Spleen (tissue), 11 donors: ENCODE measurements at regions not wholly inside any gene's neighbourhood (a gene's known extent, or its start where the extent isn't known, plus 50 kb on each side); places are given as distances from the start of the nearest gene placed in this dataset.

Experiments
- DNase-seq: peaks from one replicate; pipeline ENCODE4 v3.0.0-alpha.2; 2020
- H3K27ac ChIP-seq, 8 donors: fragments of 200-600 bp; sonication (generic) in 7 of 8; 1 replicate in 4 of 8; 2 replicates in 4 of 8; pipeline versions ENCODE4 v1.5.0 to v1.8.0; 2016 to 2021; ENCODE audit warnings: inconsistent platforms in 4 of 8, mild to moderate bottlenecking in 4 of 8, moderate library complexity in 1 of 8
- H3K27me3 ChIP-seq, 7 donors: fragments of 200-600 bp; sonication (generic) in 6 of 7; replicated peaks in 1 of 7; 1 replicate in 4 of 7; 2 replicates in 3 of 7; pipeline versions ENCODE4 v1.5.0 to v1.8.0; 2016 to 2021; ENCODE audit warnings: inconsistent platforms in 3 of 7, mild to moderate bottlenecking in 1 of 7
- H3K36me3 ChIP-seq, 6 donors: fragments of 200-600 bp; sonication (generic) in 5 of 6; 1 replicate in 4 of 6; 2 replicates in 2 of 6; pipeline versions ENCODE4 v1.5.0 to v1.8.0; 2016 to 2021; ENCODE audit warnings: inconsistent platforms in 2 of 6
- H3K4me1 ChIP-seq, 6 donors: fragments of 200-600 bp; sonication (generic) in 5 of 6; 1 replicate in 3 of 6; 2 replicates in 3 of 6; pipeline versions ENCODE4 v1.5.0 to v1.8.0; 2016 to 2021; ENCODE audit warnings: inconsistent platforms in 3 of 6
- H3K4me3 ChIP-seq, 8 donors: fragments of 200-600 bp; sonication (generic) in 7 of 8; 1 replicate in 4 of 8; 2 replicates in 4 of 8; pipeline versions ENCODE4 v1.5.0 to v1.8.0; 2016 to 2021; ENCODE audit warnings: inconsistent platforms in 4 of 8, mild to moderate bottlenecking in 4 of 8, moderate library complexity in 2 of 8
- H3K9me3 ChIP-seq, 8 donors: fragments of 200-600 bp; sonication (generic) in 7 of 8; 1 replicate in 4 of 8; 2 replicates in 4 of 8; pipeline versions ENCODE4 v1.5.0 to v1.8.0; 2016 to 2021; ENCODE audit warnings: inconsistent platforms in 4 of 8
- POLR2A ChIP-seq, 3 donors: fragments of 450-650 bp; IDR thresholded peaks; one replicate each; pipeline ENCODE4 v1.5.1; 2017; ENCODE audit warnings: antibody characterized with exemption in 3 of 3, mild to moderate bottlenecking in 1 of 3
- POLR2AphosphoS5 ChIP-seq, 3 donors: sonication (generic); formaldehyde crosslinking; IDR thresholded peaks; one replicate each; pipeline ENCODE4 v1.5.1; 2017; ENCODE audit warnings: antibody characterized with exemption in 3 of 3
- WGBS, 5 donors: extraction: QIAGEN DNeasy Blood & Tissue Kit in 3 of 5; methylation state at CpG; one replicate each; pipeline versions ENCODE4 v1.1.5 to v1.1.7; 2013 to 2018; 5-methylcytosine and 5-hydroxymethylcytosine counted together
- intact Hi-C: fragments of 100-400 bp; cut with DNase I; formaldehyde crosslinking; loops from one replicate; pipeline ENCODE4 v1.15.0; 2023; ENCODE audit warnings: low total_unique reads
- TF ChIP-seq, protein P1 (sequence below), 11 experiments: fragments of 200-600 bp in 7 of 11; fragments of 450-650 bp in 4 of 11; sonication (generic) in 4 of 11; IDR thresholded peaks in 8 of 11; conservative IDR thresholded peaks in 3 of 11; 1 replicate in 7 of 11; 2 replicates in 4 of 11; pipeline versions ENCODE4 v1.4.0 to v1.8.0; 2016 to 2021; ENCODE audit warnings: antibody characterized with exemption in 11 of 11, inconsistent platforms in 4 of 11, mild to moderate bottlenecking in 1 of 11
- donor health status: healthy with polysubstance abuse.
- donor health status: DM: no; HTN: no; CAD: no; lungs with moderate emphysema.
- donor health status: DM: no; HTN: no; CAD: no.
- donor health status: Bipolar disorder and iron deficiency.
- donor health status: healthy.
- donor health status: DM: no; HTN: no; CAD: no.
- donor health status: DM: yes; HTN: yes; CAD: no.

DNA sequence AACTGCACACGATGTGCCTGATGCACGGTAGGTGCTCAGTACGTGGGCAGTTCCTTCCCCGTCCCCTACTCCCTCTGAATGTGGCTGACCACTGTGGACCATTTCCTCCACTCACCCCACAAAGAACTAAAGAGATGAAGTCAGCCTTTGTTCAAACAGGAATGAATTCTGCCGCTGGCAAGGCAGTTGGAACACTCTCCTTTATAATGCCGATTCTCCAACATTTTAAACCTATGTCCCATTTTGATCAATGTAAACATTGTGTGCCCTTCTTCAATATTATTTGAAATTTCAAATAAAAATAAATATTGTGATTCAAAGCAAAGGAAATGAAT, 57.5 kb upstream of the MEF2A start:
- Histone ChIP-seq H3K4me3 (peak overlapping the region in 1 of 8 donors; percentile 4), H3K9me3 (peaks cover 0 to 3% (median 0%) of the 10 kb centered on the region in 8 donors), H3K27me3 (no peaks in the 10 kb centered on the region), H3K27ac (peak overlapping the region in 7 of 8 donors; percentile 21 to 85 (median 74)), H3K36me3 (no peaks in the 10 kb centered on the region), H3K4me1 (peaks cover 33 to 99% (median 81%) of the 10 kb centered on the region in 6 donors)
- TF ChIP-seq POLR2A (IDR thresholded peaks at IDR 0.05) (no peak), POLR2AphosphoS5 (IDR thresholded peaks at IDR 0.05) (no peak)
- TF ChIP-seq, protein P1, sequence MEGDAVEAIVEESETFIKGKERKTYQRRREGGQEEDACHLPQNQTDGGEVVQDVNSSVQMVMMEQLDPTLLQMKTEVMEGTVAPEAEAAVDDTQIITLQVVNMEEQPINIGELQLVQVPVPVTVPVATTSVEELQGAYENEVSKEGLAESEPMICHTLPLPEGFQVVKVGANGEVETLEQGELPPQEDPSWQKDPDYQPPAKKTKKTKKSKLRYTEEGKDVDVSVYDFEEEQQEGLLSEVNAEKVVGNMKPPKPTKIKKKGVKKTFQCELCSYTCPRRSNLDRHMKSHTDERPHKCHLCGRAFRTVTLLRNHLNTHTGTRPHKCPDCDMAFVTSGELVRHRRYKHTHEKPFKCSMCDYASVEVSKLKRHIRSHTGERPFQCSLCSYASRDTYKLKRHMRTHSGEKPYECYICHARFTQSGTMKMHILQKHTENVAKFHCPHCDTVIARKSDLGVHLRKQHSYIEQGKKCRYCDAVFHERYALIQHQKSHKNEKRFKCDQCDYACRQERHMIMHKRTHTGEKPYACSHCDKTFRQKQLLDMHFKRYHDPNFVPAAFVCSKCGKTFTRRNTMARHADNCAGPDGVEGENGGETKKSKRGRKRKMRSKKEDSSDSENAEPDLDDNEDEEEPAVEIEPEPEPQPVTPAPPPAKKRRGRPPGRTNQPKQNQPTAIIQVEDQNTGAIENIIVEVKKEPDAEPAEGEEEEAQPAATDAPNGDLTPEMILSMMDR (IDR thresholded peaks at IDR 0.05 in 8 of 11, conservative IDR thresholded peaks at IDR 0.05 in 3 of 11), result no peak
- intact Hi-C loops, result no loop called here
- WGBS, 5 donors, result 53 to 77% (median 59%) methylated on average over 6 of the region's 6 CpGs
- no peak for DNase-seq

DNA sequence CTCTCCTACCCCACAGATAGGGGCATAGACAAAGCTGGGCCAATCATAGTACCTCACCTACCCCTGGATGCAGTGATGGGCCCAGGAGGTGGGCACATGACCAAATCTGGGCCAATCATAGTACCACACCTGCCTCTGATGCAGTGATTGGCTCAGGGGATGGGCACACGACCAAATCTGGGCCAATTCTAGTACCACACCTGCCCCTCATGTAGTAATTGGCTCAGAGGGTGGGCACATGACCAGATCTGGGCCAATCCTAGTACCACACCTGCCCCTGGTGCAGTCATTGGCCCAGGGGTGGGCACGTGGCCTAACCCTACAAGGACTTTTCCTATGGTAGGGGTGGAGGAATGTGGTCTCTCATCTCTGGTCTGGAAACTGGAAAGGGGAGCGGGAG, 56.9 kb upstream of the MEF2A start:
- Histone ChIP-seq H3K4me3 (peak overlapping the region in 1 of 8 donors; percentile 16), H3K9me3 (peaks cover 0 to 5% (median 0%) of the 10 kb centered on the region in 8 donors), H3K36me3 (no peaks in the 10 kb centered on the region), H3K27me3 (no peaks in the 10 kb centered on the region), H3K27ac (peak overlapping the region in 6 of 8 donors; percentile 29 to 85 (median 74)), H3K4me1 (peaks cover 27 to 98% (median 75%) of the 10 kb centered on the region in 6 donors)
- peak; percentile 35 for DNase-seq
- TF ChIP-seq POLR2A (IDR thresholded peaks at IDR 0.05) (no peak), POLR2AphosphoS5 (IDR thresholded peaks at IDR 0.05) (no peak)
- TF ChIP-seq, protein P1 (IDR thresholded peaks at IDR 0.05 in 8 of 11, conservative IDR thresholded peaks at IDR 0.05 in 3 of 11), result no peak
- WGBS, 5 donors, result 93 to 100% (median 96%) methylated on average over 1 to 3 of the region's 3 CpGs
- intact Hi-C loops, result no loop called here

DNA sequence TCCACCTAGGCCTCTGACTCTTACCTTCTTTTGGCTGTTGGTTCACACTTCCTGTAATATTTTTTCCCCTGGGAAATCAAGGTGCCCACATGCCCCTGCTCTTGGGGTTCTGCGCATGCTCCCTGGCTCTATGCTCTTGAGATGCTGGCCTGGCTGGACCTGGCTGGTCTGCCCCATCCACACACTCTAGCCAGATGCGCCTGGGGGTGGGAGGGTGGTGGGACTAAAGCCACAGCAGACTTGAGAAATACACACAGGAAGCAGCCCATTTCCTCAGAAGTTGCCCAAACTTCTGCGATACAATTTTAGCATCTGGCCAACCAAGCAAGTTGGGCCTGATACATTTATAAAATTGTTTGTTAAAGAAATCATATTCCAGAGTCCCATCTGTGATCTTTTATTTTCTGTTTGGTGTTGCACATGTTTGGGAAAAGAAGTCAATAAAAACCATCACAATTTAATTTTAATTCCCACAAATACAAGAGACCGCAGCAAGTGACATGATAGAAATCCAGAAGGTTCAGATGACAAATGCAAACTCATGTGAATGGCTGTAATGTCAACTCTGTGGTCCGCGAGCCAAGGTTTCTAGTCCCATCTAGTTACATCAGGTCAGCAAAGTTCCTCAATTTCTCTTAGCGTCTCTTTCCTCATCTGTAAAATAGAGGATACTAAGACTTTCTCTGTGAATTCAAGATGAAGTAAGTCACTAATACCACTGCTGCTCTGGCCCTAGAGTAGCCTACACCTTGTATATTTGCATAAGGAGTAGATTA, 55.9 kb upstream of the MEF2A start:
- Histone ChIP-seq H3K9me3 (peaks cover 0 to 5% (median 0%) of the 10 kb centered on the region in 8 donors), H3K27me3 (no peaks in the 10 kb centered on the region), H3K27ac (peak overlapping the region; percentile 29 to 85 (median 72)), H3K36me3 (no peaks in the 10 kb centered on the region), H3K4me1 (peaks cover 24 to 97% (median 69%) of the 10 kb centered on the region in 6 donors), H3K4me3 (peak overlapping the region in 1 of 8 donors; percentile 1)
- WGBS, 5 donors, result 35 to 53% (median 44%) methylated on average over 7 of the region's 7 CpGs
- intact Hi-C loops, result no loop called here
- TF ChIP-seq POLR2A (IDR thresholded peaks at IDR 0.05) (no peak), POLR2AphosphoS5 (IDR thresholded peaks at IDR 0.05) (no peak)
- TF ChIP-seq, protein P1 (IDR thresholded peaks at IDR 0.05 in 8 of 11, conservative IDR thresholded peaks at IDR 0.05 in 3 of 11), result no peak
- DNase-seq, result peak; percentile 80

DNA sequence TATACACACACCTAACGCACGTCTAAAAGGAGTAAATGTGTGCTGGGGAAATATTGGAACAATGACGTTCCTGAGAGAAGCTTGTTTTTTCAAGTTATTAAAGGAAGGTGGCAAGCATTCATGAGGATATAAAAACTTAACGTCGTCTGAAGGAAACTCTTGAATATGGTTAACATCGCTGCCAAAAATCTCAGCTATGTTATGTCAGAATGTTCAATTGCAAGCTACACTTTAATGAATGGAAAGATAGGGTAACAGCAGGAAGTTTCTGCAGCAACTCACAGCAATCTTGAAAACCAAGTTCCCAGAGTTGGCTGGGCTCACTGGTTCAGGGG, 54.3 kb upstream of the MEF2A start:
- H3K9me3 ChIP-seq, result peaks cover 0 to 5% (median 0%) of the 10 kb centered on the region in 8 donors
- H3K4me1 ChIP-seq, result peaks cover 24 to 89% (median 71%) of the 10 kb centered on the region in 6 donors
- H3K27me3 ChIP-seq, result no peaks in the 10 kb centered on the region
- no peak for TF ChIP-seq POLR2AphosphoS5 (IDR thresholded peaks at IDR 0.05)
- no peaks in the 10 kb centered on the region for H3K36me3 ChIP-seq
- peak overlapping the region in 7 of 8 donors; percentile 65 to 85 (median 75) for H3K27ac ChIP-seq
- WGBS, 5 donors, result 30 to 36% (median 32%) methylated on average over 6 of the region's 6 CpGs
- intact Hi-C loops, result no loop called here
- DNase-seq, result no peak
- H3K4me3 ChIP-seq, result peak overlapping the region in 3 of 8 donors; percentile 2 to 50 (median 6)
